Fibroblast of pulmonary artery (primary cell): ENCODE measurements at regions not wholly inside any gene's neighbourhood (a gene's known extent, or its start where the extent isn't known, plus 50 kb on each side); places are given as distances from the start of the nearest gene placed in this dataset.

ENCODE experiments used
- DNase-seq: peaks from one replicate; pipeline ENCODE4 v3.0.0-alpha.2; 2010; ENCODE audit warnings: low read depth
- H3K4me3 ChIP-seq: replicated peaks from 2 replicates; pipeline ENCODE4 v1.5.1; 2011; ENCODE audit warnings: low read depth, mild to moderate bottlenecking, control low read depth, low read length, moderate library complexity
- TF ChIP-seq, protein P1 (sequence below): IDR thresholded peaks from 2 replicates; pipeline ENCODE4 v1.5.1; 2011; ENCODE audit warnings: mild to moderate bottlenecking, control low read depth, low read length, inconsistent platforms; ENCODE audit errors: missing control alignments

DNA sequence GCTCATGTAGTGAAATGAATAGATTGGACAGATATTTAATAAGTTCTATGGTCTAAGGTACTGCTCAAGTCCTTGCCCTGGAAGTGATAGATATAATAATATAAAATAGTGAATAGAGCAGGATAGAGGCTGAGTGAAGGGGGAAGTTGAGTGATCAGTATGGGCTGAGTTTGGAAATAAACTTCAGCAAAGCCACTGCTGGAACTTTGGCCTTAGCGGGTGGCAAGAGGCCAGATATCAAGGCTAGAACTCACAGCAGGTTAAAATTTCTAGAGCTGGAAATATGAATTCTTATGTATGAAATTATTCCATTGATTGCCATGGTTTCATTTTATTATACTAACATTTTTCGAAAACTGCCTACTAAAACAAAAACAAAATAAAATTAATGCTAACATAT, 267.6 kb upstream of the DPH6 start:
- DNase-seq: no peak
- H3K4me3 ChIP-seq: no peak overlapping the region
- TF ChIP-seq, protein P1, sequence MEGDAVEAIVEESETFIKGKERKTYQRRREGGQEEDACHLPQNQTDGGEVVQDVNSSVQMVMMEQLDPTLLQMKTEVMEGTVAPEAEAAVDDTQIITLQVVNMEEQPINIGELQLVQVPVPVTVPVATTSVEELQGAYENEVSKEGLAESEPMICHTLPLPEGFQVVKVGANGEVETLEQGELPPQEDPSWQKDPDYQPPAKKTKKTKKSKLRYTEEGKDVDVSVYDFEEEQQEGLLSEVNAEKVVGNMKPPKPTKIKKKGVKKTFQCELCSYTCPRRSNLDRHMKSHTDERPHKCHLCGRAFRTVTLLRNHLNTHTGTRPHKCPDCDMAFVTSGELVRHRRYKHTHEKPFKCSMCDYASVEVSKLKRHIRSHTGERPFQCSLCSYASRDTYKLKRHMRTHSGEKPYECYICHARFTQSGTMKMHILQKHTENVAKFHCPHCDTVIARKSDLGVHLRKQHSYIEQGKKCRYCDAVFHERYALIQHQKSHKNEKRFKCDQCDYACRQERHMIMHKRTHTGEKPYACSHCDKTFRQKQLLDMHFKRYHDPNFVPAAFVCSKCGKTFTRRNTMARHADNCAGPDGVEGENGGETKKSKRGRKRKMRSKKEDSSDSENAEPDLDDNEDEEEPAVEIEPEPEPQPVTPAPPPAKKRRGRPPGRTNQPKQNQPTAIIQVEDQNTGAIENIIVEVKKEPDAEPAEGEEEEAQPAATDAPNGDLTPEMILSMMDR: no peak

GRCh38 chr15:35818846-35819245, 272.9 kb upstream of the DPH6 start:
- TF ChIP-seq, protein P1: no peak

DNA sequence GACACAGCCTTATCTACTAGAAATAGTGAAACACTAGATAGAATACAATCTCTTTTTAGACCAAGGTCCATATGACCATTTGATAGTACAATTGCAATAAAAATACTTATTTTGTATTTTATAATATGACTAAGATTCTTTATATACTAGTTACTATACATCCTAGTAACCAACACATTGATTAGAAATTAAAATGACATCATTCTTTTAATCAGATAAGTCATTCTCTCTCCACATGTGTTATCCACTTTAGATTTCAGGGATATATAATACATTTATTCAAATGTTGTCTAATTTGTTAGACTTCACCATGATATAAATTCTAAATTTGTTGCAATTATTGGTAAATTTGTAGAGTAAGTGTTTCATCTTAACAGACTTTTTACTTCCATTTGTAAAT, 276.2 kb upstream of the DPH6 start:
- no peak overlapping the region for H3K4me3 ChIP-seq
- TF ChIP-seq, protein P1: no peak
- no peak for DNase-seq

More at GRCh38 chr15:35818846-35819245, 272.9 kb upstream of the DPH6 start:
- no peak for DNase-seq
- no peak overlapping the region for H3K4me3 ChIP-seq

DNA sequence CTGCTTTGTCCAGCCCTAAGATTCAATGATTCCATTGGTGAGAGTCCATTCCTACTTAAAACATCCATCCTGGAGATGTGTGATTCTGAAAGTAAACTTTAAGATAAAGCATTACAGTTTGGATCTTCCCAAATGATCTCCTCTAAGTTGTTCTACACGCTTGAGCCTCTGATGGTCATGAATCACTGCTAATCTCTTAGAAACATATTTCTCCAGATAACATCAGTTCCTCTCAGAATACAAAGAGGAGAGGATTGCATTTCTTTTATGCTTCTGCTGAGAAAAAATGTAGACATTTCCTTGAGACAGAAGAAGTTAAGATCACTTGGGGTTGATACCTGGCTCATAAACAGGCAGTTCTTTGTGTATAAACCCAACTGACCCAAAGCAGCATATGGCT, 281.2 kb upstream of the DPH6 start:
- H3K4me3 ChIP-seq: no peak overlapping the region
- TF ChIP-seq, protein P1: no peak

DNA sequence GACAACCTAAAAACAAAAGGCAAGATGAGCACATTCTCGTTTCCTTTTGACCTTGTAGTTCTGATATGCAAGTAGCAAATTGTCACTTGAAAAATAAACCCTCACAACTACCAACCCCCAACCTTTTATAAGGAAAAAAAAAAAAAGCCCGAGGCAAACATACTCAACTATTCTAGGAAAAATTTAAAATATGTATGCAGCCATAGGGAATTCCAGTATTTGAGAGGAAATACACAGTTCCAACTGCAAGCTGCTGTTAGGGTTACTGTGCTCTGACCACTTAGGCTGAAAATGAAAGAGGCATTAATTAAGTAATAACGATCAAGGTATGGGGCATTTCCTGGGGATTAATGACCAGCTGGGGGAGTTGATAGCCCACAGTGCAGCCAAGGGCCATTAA, 281.9 kb upstream of the DPH6 start:
- no peak for DNase-seq
- TF ChIP-seq, protein P1: no peak
- H3K4me3 ChIP-seq: no peak overlapping the region

More for the DNA sequence above, 281.2 kb upstream of the DPH6 start:
- peak; percentile 18 for DNase-seq

DNA sequence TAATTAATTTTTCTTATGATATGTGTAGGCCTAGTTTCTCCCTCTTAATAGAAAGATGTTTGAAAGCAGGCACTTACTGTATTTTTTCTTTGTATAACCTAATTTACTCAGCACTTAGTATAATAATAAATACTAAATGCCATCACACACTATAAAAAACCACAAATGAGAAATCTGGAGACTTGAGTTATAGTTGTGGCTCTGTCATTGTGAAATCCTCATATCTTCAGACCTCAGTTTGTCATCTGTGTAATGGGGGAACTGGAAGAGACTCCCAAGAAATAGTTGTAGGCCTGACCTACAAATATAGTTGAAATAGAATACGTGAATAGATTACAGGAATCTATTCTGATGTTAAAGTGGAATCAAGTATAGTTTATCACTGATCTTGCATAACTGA, 287.6 kb upstream of the DPH6 start:
- no peak for DNase-seq
- H3K4me3 ChIP-seq: no peak overlapping the region
- TF ChIP-seq, protein P1: no peak

GRCh38 chr15:35834216-35834830, 288.4 kb upstream of the DPH6 start:
- DNase-seq: no peak
- TF ChIP-seq, protein P1: no peak
- no peak overlapping the region for H3K4me3 ChIP-seq
